ENCODE measurements at regions not wholly inside any gene's neighbourhood (a gene's known extent, or its start where the extent isn't known, plus 50 kb on each side); places are given as distances from the start of the nearest gene placed in this dataset.

- H3K27me3 Mint-ChIP-seq (ENCODE audit: low read depth in 2 of 2): peaks cover 7 to 15% of the 10 kb centered on the region in 2 donors
- ATAC-seq (no peak), DNase-seq (no peak)
- 85% methylated on average over 4 of the region's 4 CpGs for WGBS (ENCODE audit: insufficient coverage)
- no peaks in the 10 kb centered on the region for H3K4me1 ChIP-seq (ENCODE audit: control insufficient read depth, insufficient read depth, low read length)
- H3K4me1 Mint-ChIP-seq: no peaks in the 10 kb centered on the region
- H3K36me3 Mint-ChIP-seq: no peaks in the 10 kb centered on the region
- no peak overlapping the region for H3K27ac Mint-ChIP-seq
- H3K4me3 Mint-ChIP-seq: no peak overlapping the region
- intact Hi-C loops (cut with micrococcal nuclease): no loop called here
- no peaks in the 10 kb centered on the region for H3K9me3 Mint-ChIP-seq
- H3K27me3 ChIP-seq (ENCODE audit: control insufficient read depth, insufficient read depth, low read length): no peaks in the 10 kb centered on the region
- no peak for TF ChIP-seq CTCF (IDR thresholded peaks at IDR 0.05)
- H3K36me3 ChIP-seq (ENCODE audit: control insufficient read depth, insufficient read depth, low read length): no peaks in the 10 kb centered on the region
- H3K27ac ChIP-seq (ENCODE audit: low read length): no peak overlapping the region
- no peak overlapping the region for H3K4me3 ChIP-seq (ENCODE audit: low read length)
- H3K9me3 ChIP-seq (ENCODE audit: control insufficient read depth, insufficient read depth, low read length): no peaks in the 10 kb centered on the region
Observed at GRCh38 chr22:47574556-47574955, 812.1 kb downstream of the TBC1D22A start.

DNA sequence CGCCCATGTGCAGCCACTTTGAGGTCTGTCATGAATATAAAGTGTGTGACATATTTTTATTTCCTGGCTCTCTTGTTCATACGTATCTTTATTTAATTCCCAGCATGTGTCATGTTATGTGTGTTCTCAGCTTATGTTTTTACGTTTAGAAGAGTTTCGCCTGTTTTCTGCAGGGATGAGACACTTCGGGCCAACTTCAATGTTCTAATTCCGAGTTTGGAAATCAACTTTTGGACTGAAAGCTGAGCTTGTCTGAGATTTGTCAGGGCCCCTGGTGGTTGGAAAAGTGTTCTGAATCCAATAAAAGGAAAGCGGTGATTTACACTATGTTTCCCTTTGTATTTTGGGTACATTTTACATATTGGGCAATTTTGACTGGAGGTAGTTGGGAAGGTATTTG, 810.7 kb downstream of the TBC1D22A start:
- peaks cover 6 to 15% of the 10 kb centered on the region in 2 donors for H3K27me3 Mint-ChIP-seq (ENCODE audit: low read depth in 2 of 2)
- H3K27me3 ChIP-seq (ENCODE audit: control insufficient read depth, insufficient read depth, low read length): no peaks in the 10 kb centered on the region
- no peaks in the 10 kb centered on the region for H3K4me1 ChIP-seq (ENCODE audit: control insufficient read depth, insufficient read depth, low read length)
- no peak overlapping the region for H3K4me3 ChIP-seq (ENCODE audit: low read length)
- no peak for TF ChIP-seq CTCF (IDR thresholded peaks at IDR 0.05)
- H3K27ac ChIP-seq (ENCODE audit: low read length): no peak overlapping the region
- H3K27ac Mint-ChIP-seq: no peak overlapping the region
- DNase-seq: no peak
- H3K4me3 Mint-ChIP-seq: no peak overlapping the region
- 90% methylated on average over 6 of the region's 7 CpGs for WGBS (ENCODE audit: insufficient coverage)
- no peak for ATAC-seq
- H3K4me1 Mint-ChIP-seq: no peaks in the 10 kb centered on the region
- intact Hi-C loops (cut with micrococcal nuclease): no loop called here
- H3K9me3 Mint-ChIP-seq: no peaks in the 10 kb centered on the region
- H3K36me3 Mint-ChIP-seq: no peaks in the 10 kb centered on the region
- no peaks in the 10 kb centered on the region for H3K36me3 ChIP-seq (ENCODE audit: control insufficient read depth, insufficient read depth, low read length)
- no peaks in the 10 kb centered on the region for H3K9me3 ChIP-seq (ENCODE audit: control insufficient read depth, insufficient read depth, low read length)

DNA sequence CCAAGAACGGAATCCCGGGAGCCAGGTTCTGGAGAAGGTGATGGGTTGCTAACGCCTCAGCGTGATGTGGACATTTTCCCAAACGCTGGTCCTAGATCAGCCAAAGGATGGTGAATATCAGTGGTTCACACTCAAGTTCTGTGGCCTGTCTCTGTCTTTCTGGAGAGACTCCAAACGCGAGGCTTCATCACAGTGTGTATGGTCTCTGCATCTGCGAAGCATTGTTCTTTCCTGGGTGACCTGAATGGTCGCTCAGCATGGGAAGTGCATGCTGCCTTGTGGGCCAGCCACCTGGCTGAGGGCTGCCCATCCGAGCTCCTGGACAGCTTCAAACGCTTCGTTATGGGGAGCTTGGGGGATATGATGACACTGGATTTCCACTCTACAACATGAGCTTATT, 810.0 kb downstream of the TBC1D22A start:
- DNase-seq (no peak), ATAC-seq (no peak)
- Histone ChIP-seq H3K27ac (ENCODE audit: low read length) (no peak overlapping the region), H3K36me3 (ENCODE audit: control insufficient read depth, insufficient read depth, low read length) (no peaks in the 10 kb centered on the region), H3K4me3 (ENCODE audit: low read length) (no peak overlapping the region), H3K27me3 (ENCODE audit: control insufficient read depth, insufficient read depth, low read length) (no peaks in the 10 kb centered on the region), H3K9me3 (ENCODE audit: control insufficient read depth, insufficient read depth, low read length) (no peaks in the 10 kb centered on the region), H3K4me1 (ENCODE audit: control insufficient read depth, insufficient read depth, low read length) (no peaks in the 10 kb centered on the region)
- intact Hi-C loops (cut with micrococcal nuclease): no loop called here
- Mint-ChIP-seq H3K4me1 (no peaks in the 10 kb centered on the region), H3K36me3 (no peaks in the 10 kb centered on the region), H3K9me3 (no peaks in the 10 kb centered on the region), H3K27me3 (ENCODE audit: low read depth in 2 of 2) (peaks cover 2 to 15% of the 10 kb centered on the region in 2 donors), H3K27ac (no peak overlapping the region), H3K4me3 (no peak overlapping the region)
- TF ChIP-seq CTCF (IDR thresholded peaks at IDR 0.05): no peak
- WGBS (ENCODE audit: insufficient coverage): 87% methylated on average over 10 of the region's 12 CpGs

GRCh38 chr22:47571616-47572015, 809.2 kb downstream of the TBC1D22A start:
- ATAC-seq: no peak
- no peak overlapping the region for H3K4me3 Mint-ChIP-seq
- Histone ChIP-seq H3K9me3 (ENCODE audit: control insufficient read depth, insufficient read depth, low read length) (no peaks in the 10 kb centered on the region), H3K27me3 (ENCODE audit: control insufficient read depth, insufficient read depth, low read length) (no peaks in the 10 kb centered on the region), H3K4me1 (ENCODE audit: control insufficient read depth, insufficient read depth, low read length) (no peaks in the 10 kb centered on the region), H3K36me3 (ENCODE audit: control insufficient read depth, insufficient read depth, low read length) (no peaks in the 10 kb centered on the region), H3K27ac (ENCODE audit: low read length) (no peak overlapping the region), H3K4me3 (ENCODE audit: low read length) (no peak overlapping the region)
- H3K4me1 Mint-ChIP-seq: no peaks in the 10 kb centered on the region
- no peaks in the 10 kb centered on the region for H3K9me3 Mint-ChIP-seq
- H3K27me3 Mint-ChIP-seq (ENCODE audit: low read depth in 2 of 2): peaks cover 2 to 10% of the 10 kb centered on the region in 2 donors
- no peak for TF ChIP-seq CTCF (IDR thresholded peaks at IDR 0.05)
- WGBS (ENCODE audit: insufficient coverage): 83% methylated on average over 5 of the region's 5 CpGs
- H3K27ac Mint-ChIP-seq: no peak overlapping the region
- intact Hi-C loops (cut with micrococcal nuclease): no loop called here
- no peaks in the 10 kb centered on the region for H3K36me3 Mint-ChIP-seq
- DNase-seq: no peak
